B cell (primary cell): ENCODE measurements at regions not wholly inside any gene's neighbourhood (a gene's known extent, or its start where the extent isn't known, plus 50 kb on each side); places are given as distances from the start of the nearest gene placed in this dataset.

Source experiments
- ATAC-seq: fragments of 200-7000 bp; cut with Tn5 transposase; one replicate; pipeline ENCODE4 v1.10.0; 2021; ENCODE audit warnings: low read depth, mild to moderate bottlenecking, moderate number of reproducible peaks, moderate library complexity
- CTCF ChIA-PET: fragments of 350-600 bp; sonication (Branson Sonifier 250); formaldehyde crosslinking; loops from one replicate; lab custom pipeline; 2021; ENCODE audit warnings: antibody characterized with exemption, inconsistent platforms; lab: Charles Lee
- POLR2A ChIA-PET: fragments of 350-600 bp; sonication (Branson Sonifier 250); formaldehyde crosslinking; loops from one replicate; lab custom pipeline; 2021; ENCODE audit warnings: antibody characterized with exemption; lab: Charles Lee
- DNase-seq: peaks from one replicate; pipeline ENCODE4 v3.0.0; 2013
- H2AFZ ChIP-seq: 2 replicates; pipeline ENCODE4 v1.6.1; 2012; ENCODE audit warnings: mild to moderate bottlenecking, low read depth, low read length; ENCODE audit not compliant: insufficient read depth, poor library complexity, severe bottlenecking
- H3K27ac ChIP-seq, 2 donors: 1 replicate in 1 of 2; 2 replicates in 1 of 2; pipeline ENCODE4 v1.5.1; 2012 to 2013; ENCODE audit warnings: low read length in 2 of 2, mild to moderate bottlenecking in 2 of 2, moderate library complexity in 1 of 2
- H3K27me3 ChIP-seq, 4 experiments: fragments of 200-600 bp in 1 of 4; sonication (generic) in 1 of 4; replicated peaks in 1 of 4; 1 replicate in 2 of 4; 2 replicates in 2 of 4; pipeline versions ENCODE4 v1.6.1 to v1.7.0; 2013 to 2016; ENCODE audit warnings: low read length in 3 of 4, mild to moderate bottlenecking in 2 of 4, mixed read lengths in 1 of 4, moderate library complexity in 1 of 4; ENCODE audit not compliant: insufficient read depth in 4 of 4, control insufficient read depth in 3 of 4; ENCODE audit errors: control extremely low read depth in 1 of 4
- H3K36me3 ChIP-seq, 2 experiments: replicated peaks in 1 of 2; 1 replicate in 1 of 2; 2 replicates in 1 of 2; pipeline versions ENCODE4 v1.6.1 to v1.7.1; 2013; ENCODE audit warnings: low read length in 1 of 2; ENCODE audit not compliant: insufficient read depth in 2 of 2, control insufficient read depth in 1 of 2; ENCODE audit errors: control extremely low read depth in 1 of 2, extremely low read depth in 1 of 2
- H3K4me1 ChIP-seq, 2 donors: fragments of 200-600 bp in 1 of 2; sonication (generic) in 1 of 2; 1 replicate in 1 of 2; 2 replicates in 1 of 2; pipeline versions ENCODE4 v1.5.1 to v1.6.1; 2013 to 2017; ENCODE audit warnings: low read length in 2 of 2; ENCODE audit not compliant: control insufficient read depth in 2 of 2, insufficient read depth in 2 of 2
- H3K4me2 ChIP-seq: replicated peaks from 2 replicates; pipeline ENCODE3; 2012; ENCODE audit warnings: mild to moderate bottlenecking, low read depth, low read length; ENCODE audit not compliant: poor library complexity, severe bottlenecking
- H3K4me3 ChIP-seq, 5 experiments: fragments of 200-600 bp in 1 of 5; sonication (generic) in 1 of 5; 1 replicate in 3 of 5; 2 replicates in 2 of 5; pipeline versions ENCODE4 v1.5.1 to v1.7.0; 2011 to 2016; ENCODE audit warnings: low read length in 4 of 5, mild to moderate bottlenecking in 4 of 5, low read depth in 2 of 5, control low read depth in 1 of 5, moderate library complexity in 1 of 5; ENCODE audit not compliant: insufficient read depth in 1 of 5; ENCODE audit errors: control extremely low read depth in 1 of 5, extremely low read depth in 1 of 5
- H3K79me2 ChIP-seq: fragments of 200-600 bp; sonication (generic); one replicate; pipeline ENCODE4 v1.6.0; 2016; ENCODE audit warnings: low read length; ENCODE audit not compliant: control insufficient read depth, insufficient read depth
- H3K9ac ChIP-seq: fragments of 200-600 bp; sonication (generic); 2 replicates; pipeline ENCODE4 v1.6.1; 2017; ENCODE audit warnings: mild to moderate bottlenecking, low read length, moderate library complexity
- H3K9me3 ChIP-seq, 3 donors: one replicate each; pipeline versions ENCODE4 v1.6.1 to v1.7.1; 2013; ENCODE audit warnings: low read length in 2 of 3; ENCODE audit not compliant: control insufficient read depth in 2 of 3, insufficient read depth in 1 of 3; ENCODE audit errors: control extremely low read depth in 1 of 3
- H4K20me1 ChIP-seq: 2 replicates; pipeline ENCODE4 v1.6.0; 2012; ENCODE audit warnings: mild to moderate bottlenecking, low read length; ENCODE audit not compliant: insufficient read depth, control insufficient read depth, poor library complexity, severe bottlenecking
- H3K27ac Mint-ChIP-seq: one replicate; pipeline ENCODE4 v1.8.0; 2021; ENCODE audit warnings: mixed read lengths
- H3K27me3 Mint-ChIP-seq: one replicate; pipeline ENCODE4 v1.8.0; 2021; ENCODE audit warnings: mixed read lengths
- H3K4me1 Mint-ChIP-seq: one replicate; pipeline ENCODE4 v1.8.0; 2021; ENCODE audit warnings: mixed read lengths
- H3K4me3 Mint-ChIP-seq: one replicate; pipeline ENCODE4 v1.8.0; 2021; ENCODE audit warnings: mixed read lengths
- H3K9me3 Mint-ChIP-seq: one replicate; pipeline ENCODE4 v1.8.0; 2022; ENCODE audit warnings: mixed read lengths; ENCODE audit not compliant: insufficient read depth
- EZH2 ChIP-seq: IDR thresholded peaks from 2 replicates; pipeline ENCODE4 v1.6.1; 2012; ENCODE audit warnings: borderline replicate concordance, low read depth, mild to moderate bottlenecking, moderate library complexity, low read length; ENCODE audit not compliant: insufficient read depth, poor library complexity, severe bottlenecking
- WGBS: methylation state at CpG from one replicate; pipeline ENCODE4 v1.1.5; 2013; ENCODE audit warnings: missing lambda C conversion rate; ENCODE audit not compliant: insufficient coverage; 5-methylcytosine and 5-hydroxymethylcytosine counted together
- intact Hi-C: fragments of 100-400 bp; cut with micrococcal nuclease; formaldehyde crosslinking; loops from one replicate; pipeline ENCODE4 v1.10.0; 2022
- TF ChIP-seq, protein P1 (sequence below): fragments of 200-600 bp; IDR thresholded peaks from one replicate; pipeline ENCODE4 v1.8.0; 2022; ENCODE audit warnings: antibody characterized with exemption, mild to moderate bottlenecking

DNA sequence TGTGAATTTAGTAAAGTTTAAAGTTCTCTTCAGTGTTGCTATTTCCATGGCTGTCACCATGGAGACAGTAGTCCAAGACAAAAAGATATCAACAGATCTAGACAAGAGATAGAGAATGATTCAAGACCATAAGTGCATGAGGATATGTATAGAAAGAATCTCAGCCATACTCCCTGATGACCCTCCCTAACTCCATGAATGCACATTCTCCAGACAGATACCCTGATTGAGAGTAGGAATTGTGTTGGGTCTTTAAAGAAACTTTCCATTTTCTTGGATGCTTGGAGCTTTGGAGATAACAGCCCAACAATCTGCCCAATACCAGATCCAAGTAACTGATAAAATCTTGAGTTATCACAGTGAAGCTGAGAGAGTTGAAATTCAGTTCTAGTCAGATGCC is 1601.2 kb upstream of the CELF4 start:
- intact Hi-C loops = no loop called here
- TF ChIP-seq, protein P1, sequence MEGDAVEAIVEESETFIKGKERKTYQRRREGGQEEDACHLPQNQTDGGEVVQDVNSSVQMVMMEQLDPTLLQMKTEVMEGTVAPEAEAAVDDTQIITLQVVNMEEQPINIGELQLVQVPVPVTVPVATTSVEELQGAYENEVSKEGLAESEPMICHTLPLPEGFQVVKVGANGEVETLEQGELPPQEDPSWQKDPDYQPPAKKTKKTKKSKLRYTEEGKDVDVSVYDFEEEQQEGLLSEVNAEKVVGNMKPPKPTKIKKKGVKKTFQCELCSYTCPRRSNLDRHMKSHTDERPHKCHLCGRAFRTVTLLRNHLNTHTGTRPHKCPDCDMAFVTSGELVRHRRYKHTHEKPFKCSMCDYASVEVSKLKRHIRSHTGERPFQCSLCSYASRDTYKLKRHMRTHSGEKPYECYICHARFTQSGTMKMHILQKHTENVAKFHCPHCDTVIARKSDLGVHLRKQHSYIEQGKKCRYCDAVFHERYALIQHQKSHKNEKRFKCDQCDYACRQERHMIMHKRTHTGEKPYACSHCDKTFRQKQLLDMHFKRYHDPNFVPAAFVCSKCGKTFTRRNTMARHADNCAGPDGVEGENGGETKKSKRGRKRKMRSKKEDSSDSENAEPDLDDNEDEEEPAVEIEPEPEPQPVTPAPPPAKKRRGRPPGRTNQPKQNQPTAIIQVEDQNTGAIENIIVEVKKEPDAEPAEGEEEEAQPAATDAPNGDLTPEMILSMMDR = no peak
- no peak for TF ChIP-seq EZH2
- Mint-ChIP-seq H3K4me3 (no peak overlapping the region), H3K4me1 (no peaks in the 10 kb centered on the region), H3K9me3 (peaks cover 2% of the 10 kb centered on the region), H3K27ac (no peak overlapping the region), H3K27me3 (no peaks in the 10 kb centered on the region)
- H3K27ac ChIP-seq = no peak overlapping the region
- H3K4me3 ChIP-seq = no peak overlapping the region
- H2AFZ ChIP-seq = no peak overlapping the region
- no peaks in the 10 kb centered on the region for H4K20me1 ChIP-seq
- H3K4me2 ChIP-seq = no peak overlapping the region
- ATAC-seq (no peak), DNase-seq (no peak)
- ChIA-PET POLR2A (no interaction called here), CTCF (no interaction called here)
- no peak overlapping the region for H3K9ac ChIP-seq
- H3K27me3 ChIP-seq = no peaks in the 10 kb centered on the region
- no peaks in the 10 kb centered on the region for H3K36me3 ChIP-seq
- no peaks in the 10 kb centered on the region for H3K4me1 ChIP-seq
- no peaks in the 10 kb centered on the region for H3K79me2 ChIP-seq
- peaks cover 0 to 2% (median 0%) of the 10 kb centered on the region in 3 donors for H3K9me3 ChIP-seq

DNA sequence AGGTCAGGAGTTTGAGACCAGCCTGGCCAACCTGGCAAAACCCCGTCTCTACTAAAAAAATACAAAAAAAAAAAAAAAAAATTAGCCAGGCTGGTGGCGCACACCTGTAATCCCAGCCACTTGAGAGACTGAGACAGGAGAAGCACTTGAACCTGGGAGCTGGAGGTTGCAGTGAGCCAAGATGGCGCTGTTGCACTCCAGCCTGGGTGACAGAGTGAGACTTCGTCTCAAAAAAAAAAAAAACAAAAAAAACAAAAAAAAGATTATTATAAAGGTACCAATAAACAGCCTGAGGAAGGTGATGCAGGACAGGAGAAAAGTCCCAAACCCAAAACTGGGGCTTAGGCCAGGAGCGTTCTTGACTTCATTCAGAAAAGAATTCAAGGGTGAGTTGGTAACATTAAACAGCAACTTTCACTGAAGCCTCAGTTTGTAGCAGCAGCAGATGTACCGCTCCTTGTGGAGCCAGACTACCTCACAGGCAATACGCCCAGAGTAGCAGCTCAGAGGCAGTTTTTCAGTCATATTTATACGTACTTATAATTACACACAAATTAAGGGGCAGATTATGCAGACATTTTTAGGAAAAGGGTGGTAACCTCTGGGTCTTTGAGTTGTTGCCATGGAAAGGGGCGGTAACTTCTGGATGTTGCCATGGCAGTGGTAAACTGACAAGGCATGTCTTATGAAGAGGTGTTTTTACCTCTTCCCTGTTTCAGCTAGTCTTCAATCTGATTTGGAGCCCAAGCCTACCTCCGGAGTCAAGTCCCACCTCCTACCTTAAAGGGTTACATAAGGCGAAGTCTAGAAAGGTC is 1596.6 kb upstream of the CELF4 start:
- no peaks in the 10 kb centered on the region for H3K9me3 Mint-ChIP-seq
- H2AFZ ChIP-seq = no peak overlapping the region
- ChIA-PET CTCF (no interaction called here), POLR2A (no interaction called here)
- no peaks in the 10 kb centered on the region for H4K20me1 ChIP-seq
- ATAC-seq = no peak
- H3K4me1 Mint-ChIP-seq = no peaks in the 10 kb centered on the region
- no peaks in the 10 kb centered on the region for H3K4me1 ChIP-seq
- peaks cover 0 to 2% (median 1%) of the 10 kb centered on the region in 3 donors for H3K9me3 ChIP-seq
- no peaks in the 10 kb centered on the region for H3K79me2 ChIP-seq
- H3K4me2 ChIP-seq = no peak overlapping the region
- DNase-seq = no peak
- no peaks in the 10 kb centered on the region for H3K27me3 ChIP-seq
- 100% methylated on average over 1 of the region's 11 CpGs for WGBS
- no peaks in the 10 kb centered on the region for H3K27me3 Mint-ChIP-seq
- H3K27ac Mint-ChIP-seq = no peak overlapping the region
- H3K4me3 Mint-ChIP-seq = no peak overlapping the region
- no peaks in the 10 kb centered on the region for H3K36me3 ChIP-seq
- intact Hi-C loops = no loop called here
- no peak overlapping the region for H3K9ac ChIP-seq
- H3K4me3 ChIP-seq = no peak overlapping the region
- H3K27ac ChIP-seq = no peak overlapping the region
- no peak for TF ChIP-seq EZH2
- TF ChIP-seq, protein P1 = no peak
